GM12878 (cell line): ENCODE measurements at regions not wholly inside any gene's neighbourhood (a gene's known extent, or its start where the extent isn't known, plus 50 kb on each side); places are given as distances from the start of the nearest gene placed in this dataset.

Source experiments
- BCL11A ChIP-seq: IDR thresholded peaks from 2 replicates; pipeline ENCODE4 v1.6.1; 2011; ENCODE audit warnings: low read depth, low read length
- BRCA1 ChIP-seq: IDR thresholded peaks from 2 replicates; pipeline ENCODE4 v1.6.1; 2011; ENCODE audit warnings: low read depth, low read length, improper control_type of control experiment
- CTCF ChIP-seq, 3 experiments: IDR thresholded peaks in 2 of 3; conservative IDR thresholded peaks in 1 of 3; 2 replicates each; pipeline ENCODE4 v1.5.1; 2011; ENCODE audit warnings: low read depth in 3 of 3, low read length in 3 of 3, mild to moderate bottlenecking in 3 of 3, control low read depth in 2 of 3, moderate library complexity in 2 of 3, inconsistent platforms in 1 of 3, mixed read lengths in 1 of 3; ENCODE audit not compliant: control insufficient read depth in 2 of 3, insufficient read depth in 1 of 3; ENCODE audit errors: extremely low read depth in 1 of 3
- EZH2 ChIP-seq: IDR thresholded peaks from 2 replicates; pipeline ENCODE4 v1.6.1; 2012; ENCODE audit warnings: low read depth, mild to moderate bottlenecking, control low read depth, inconsistent platforms, low read length, borderline replicate concordance; ENCODE audit not compliant: control insufficient read depth
- HDAC6 ChIP-seq: fragments of 200-600 bp; sonication (generic); IDR thresholded peaks from one replicate; pipeline ENCODE4 v1.8.0; 2017; ENCODE audit warnings: antibody characterized with exemption; ENCODE audit not compliant: unreplicated experiment
- POLR2A ChIP-seq: IDR thresholded peaks from 2 replicates; pipeline ENCODE4 v1.6.1; 2011; ENCODE audit warnings: low read depth, mild to moderate bottlenecking, low read length
- POLR2AphosphoS5 ChIP-seq: IDR thresholded peaks from 2 replicates; pipeline ENCODE4 v1.6.1; 2011; ENCODE audit warnings: mild to moderate bottlenecking, low read length, inconsistent platforms
- YY1 ChIP-seq: IDR thresholded peaks from 2 replicates; pipeline ENCODE4 v1.6.1; 2011; ENCODE audit warnings: low read depth, mild to moderate bottlenecking, low read length

GRCh38 chr4:31085689-31086088 lies 365.5 kb downstream of the PCDH7 start:
- TF ChIP-seq BRCA1 (no peak), EZH2 (no peak), BCL11A (no peak), CTCF (IDR thresholded peaks at IDR 0.05 in 2 of 3, conservative IDR thresholded peaks at IDR 0.05 in 1 of 3; ENCODE audit: control insufficient read depth in 2 of 3, extremely low read depth in 1 of 3, insufficient read depth in 1 of 3, low read depth in 3 of 3, low read length in 3 of 3) (no peak), POLR2A (no peak), POLR2AphosphoS5 (no peak), YY1 (no peak), HDAC6 (no peak)
